Adrenal gland (tissue), 5 donors: ENCODE measurements at regions not wholly inside any gene's neighbourhood (a gene's known extent, or its start where the extent isn't known, plus 50 kb on each side); places are given as distances from the start of the nearest gene placed in this dataset.

Experiments used
- CTCF ChIP-seq, 6 experiments: fragments of 450-650 bp in 4 of 6; fragments of 200-600 bp in 2 of 6; sonication (generic) in 1 of 6; IDR thresholded peaks; 1 replicate in 5 of 6; 2 replicates in 1 of 6; pipeline versions ENCODE4 v1.5.1 to v1.8.0; 2016 to 2021; ENCODE audit warnings: antibody characterized with exemption in 6 of 6, mild to moderate bottlenecking in 2 of 6, moderate library complexity in 1 of 6
- POLR2A ChIP-seq, 2 donors: fragments of 450-650 bp; IDR thresholded peaks; one replicate each; pipeline ENCODE4 v1.6.1; 2017; ENCODE audit warnings: antibody characterized with exemption in 2 of 2, mild to moderate bottlenecking in 2 of 2, moderate library complexity in 1 of 2
- donor health status: DM: no; HTN: no; CAD: no.

- TF ChIP-seq CTCF (IDR thresholded peaks at IDR 0.05): no peak
- no peak for TF ChIP-seq POLR2A (IDR thresholded peaks at IDR 0.05)
Observed at GRCh38 chr5:111983459-111983858, 226.5 kb upstream of the NREP start.
